HG03175 (cell line): ENCODE measurements at regions not wholly inside any gene's neighbourhood (a gene's known extent, or its start where the extent isn't known, plus 50 kb on each side); places are given as distances from the start of the nearest gene placed in this dataset.

Experiments
- ATAC-seq: cut with Tn5 transposase; IDR thresholded peaks from one replicate; pipeline ENCODE4 v1.9.1; 2021; ENCODE audit warnings: mild to moderate bottlenecking, moderate library complexity; ENCODE audit not compliant: unreplicated experiment

- ATAC-seq: no peak
These were observed 750.7 kb upstream of the PHF14 start for GRCh38 chr7:10222976-10223375.

- ATAC-seq: no peak
These were observed 748.4 kb upstream of the PHF14 start for GRCh38 chr7:10225275-10225674.

- ATAC-seq: no peak
These were observed 736.4 kb upstream of the PHF14 start for GRCh38 chr7:10237306-10237705.

- no peak for ATAC-seq
These were observed 735.0 kb upstream of the PHF14 start for GRCh38 chr7:10238641-10239040.

- no peak for ATAC-seq
These were observed 733.9 kb upstream of the PHF14 start for GRCh38 chr7:10239695-10240345.

GRCh38 chr7:10245406-10245805 is 728.3 kb upstream of the PHF14 start:
- ATAC-seq: no peak

GRCh38 chr7:10257438-10257837 is 716.2 kb upstream of the PHF14 start:
- no peak for ATAC-seq

GRCh38 chr7:10266976-10267375 is 706.7 kb upstream of the PHF14 start:
- no peak for ATAC-seq

GRCh38 chr7:10268034-10268433 is 705.6 kb upstream of the PHF14 start:
- no peak for ATAC-seq

- ATAC-seq: no peak
These were observed 690.8 kb upstream of the PHF14 start for GRCh38 chr7:10282909-10283308.

- no peak for ATAC-seq
These were observed 689.7 kb upstream of the PHF14 start for GRCh38 chr7:10284001-10284400.

- ATAC-seq: no peak
These were observed 674.3 kb upstream of the PHF14 start for GRCh38 chr7:10299384-10299783.

- no peak for ATAC-seq
These were observed 673.1 kb upstream of the PHF14 start for GRCh38 chr7:10300577-10300976.

GRCh38 chr7:10308276-10308675 is 665.4 kb upstream of the PHF14 start:
- ATAC-seq: no peak

- ATAC-seq: no peak
These were observed 660.7 kb upstream of the PHF14 start for GRCh38 chr7:10312942-10313341.

- no peak for ATAC-seq
These were observed 657.8 kb upstream of the PHF14 start for GRCh38 chr7:10315881-10316280.

GRCh38 chr7:10316488-10316887 is 657.2 kb upstream of the PHF14 start:
- no peak for ATAC-seq

GRCh38 chr7:10325395-10325794 is 648.3 kb upstream of the PHF14 start:
- ATAC-seq: no peak

- no peak for ATAC-seq
These were observed 630.6 kb upstream of the PHF14 start for GRCh38 chr7:10343108-10343507.

- ATAC-seq: no peak
These were observed 627.6 kb upstream of the PHF14 start for GRCh38 chr7:10346032-10346431.

GRCh38 chr7:10355816-10356215 is 617.9 kb upstream of the PHF14 start:
- no peak for ATAC-seq

GRCh38 chr7:10360050-10360449 is 613.6 kb upstream of the PHF14 start:
- no peak for ATAC-seq

- no peak for ATAC-seq
These were observed 571.9 kb upstream of the PHF14 start for GRCh38 chr7:10401793-10402192.
